C4-2B (cell line): ENCODE measurements at regions not wholly inside any gene's neighbourhood (a gene's known extent, or its start where the extent isn't known, plus 50 kb on each side); places are given as distances from the start of the nearest gene placed in this dataset.

ENCODE experiments used
- CTCF ChIP-seq: fragments of 450-650 bp; conservative IDR thresholded peaks from 2 replicates; pipeline ENCODE4 v1.5.1; 2017; ENCODE audit warnings: mild to moderate bottlenecking
- ZFX ChIP-seq: fragments of 450-650 bp; IDR thresholded peaks from 2 replicates; pipeline ENCODE4 v1.6.1; 2017

GRCh38 chr11:12600829-12601228 lies 73.4 kb upstream of the TEAD1 start:
- TF ChIP-seq CTCF, result no peak
- no peak for TF ChIP-seq ZFX
